GM19455 (cell line): ENCODE measurements at regions not wholly inside any gene's neighbourhood (a gene's known extent, or its start where the extent isn't known, plus 50 kb on each side); places are given as distances from the start of the nearest gene placed in this dataset.

ENCODE experiments used
- ATAC-seq: cut with Tn5 transposase; IDR thresholded peaks from one replicate; pipeline ENCODE4 v1.9.1; 2021; ENCODE audit not compliant: unreplicated experiment

- peak; percentile 91 for ATAC-seq
Observed at GRCh38 chr4:11480683-11481082, 52.0 kb upstream of the HS3ST1 start.
